ENCODE measurements at regions not wholly inside any gene's neighbourhood (a gene's known extent, or its start where the extent isn't known, plus 50 kb on each side); places are given as distances from the start of the nearest gene placed in this dataset.

- POLR2A ChIA-PET, result no interaction called here
- DNase-seq (ENCODE audit: low read depth), result no peak
- TF ChIP-seq CTCF (IDR thresholded peaks at IDR 0.05; ENCODE audit: insufficient read depth, low read depth, low read length), result no peak
- Histone ChIP-seq H3K27me3 (ENCODE audit: control insufficient read depth, insufficient read depth, low read length) (no peaks in the 10 kb centered on the region), H3K4me3 (ENCODE audit: low read depth, low read length) (no peak overlapping the region), H3K36me3 (ENCODE audit: control insufficient read depth, insufficient read depth, low read length) (no peaks in the 10 kb centered on the region)
- CTCF ChIA-PET, result no interaction called here
Observed at GRCh38 chr4:82181789-82182188, 192.0 kb downstream of the HNRNPD start.

GRCh38 chr4:82172186-82172585 lies 201.6 kb downstream of the HNRNPD start:
- ChIA-PET CTCF (no interaction called here), POLR2A (no interaction called here)
- no peak for TF ChIP-seq CTCF (IDR thresholded peaks at IDR 0.05; ENCODE audit: insufficient read depth, low read depth, low read length)
- Histone ChIP-seq H3K36me3 (ENCODE audit: control insufficient read depth, insufficient read depth, low read length) (no peaks in the 10 kb centered on the region), H3K4me3 (ENCODE audit: low read depth, low read length) (no peak overlapping the region), H3K27me3 (ENCODE audit: control insufficient read depth, insufficient read depth, low read length) (no peaks in the 10 kb centered on the region)
- DNase-seq (ENCODE audit: low read depth), result no peak

- Histone ChIP-seq H3K27me3 (ENCODE audit: control insufficient read depth, insufficient read depth, low read length) (no peaks in the 10 kb centered on the region), H3K4me3 (ENCODE audit: low read depth, low read length) (no peak overlapping the region), H3K36me3 (ENCODE audit: control insufficient read depth, insufficient read depth, low read length) (no peaks in the 10 kb centered on the region)
- TF ChIP-seq CTCF (IDR thresholded peaks at IDR 0.05; ENCODE audit: insufficient read depth, low read depth, low read length), result no peak
- POLR2A ChIA-PET, result no interaction called here
- CTCF ChIA-PET, result no interaction called here
- DNase-seq (ENCODE audit: low read depth), result no peak
Observed at GRCh38 chr4:82171531-82172155, 202.1 kb downstream of the HNRNPD start.

GRCh38 chr4:82149750-82150149 lies 224.0 kb downstream of the HNRNPD start:
- no peak for TF ChIP-seq CTCF (IDR thresholded peaks at IDR 0.05; ENCODE audit: insufficient read depth, low read depth, low read length)
- ChIA-PET CTCF (no interaction called here), POLR2A (no interaction called here)
- DNase-seq (ENCODE audit: low read depth), result no peak
- Histone ChIP-seq H3K27me3 (ENCODE audit: control insufficient read depth, insufficient read depth, low read length) (no peaks in the 10 kb centered on the region), H3K4me3 (ENCODE audit: low read depth, low read length) (no peak overlapping the region), H3K36me3 (ENCODE audit: control insufficient read depth, insufficient read depth, low read length) (no peaks in the 10 kb centered on the region)

- CTCF ChIA-PET, result no interaction called here
Observed at GRCh38 chr4:82145850-82146249, 227.9 kb downstream of the HNRNPD start.

More at GRCh38 chr4:82145850-82146249, 227.9 kb downstream of the HNRNPD start:
- no peak overlapping the region for H3K4me3 ChIP-seq (ENCODE audit: low read depth, low read length)
- POLR2A ChIA-PET, result no interaction called here
- no peak for TF ChIP-seq CTCF (IDR thresholded peaks at IDR 0.05; ENCODE audit: insufficient read depth, low read depth, low read length)
- no peak for DNase-seq (ENCODE audit: low read depth)
- no peaks in the 10 kb centered on the region for H3K27me3 ChIP-seq (ENCODE audit: control insufficient read depth, insufficient read depth, low read length)
- no peaks in the 10 kb centered on the region for H3K36me3 ChIP-seq (ENCODE audit: control insufficient read depth, insufficient read depth, low read length)

All from BJ (cell line).